ENCODE measurements at regions not wholly inside any gene's neighbourhood (a gene's known extent, or its start where the extent isn't known, plus 50 kb on each side); places are given as distances from the start of the nearest gene placed in this dataset.

GRCh38 chr9:93900971-93901861 is 53.9 kb downstream of the BARX1 start:
- no peak for DNase-seq

- peak in 1 of 2 experiments; percentile 3 for DNase-seq
These were observed 54.7 kb downstream of the BARX1 start for GRCh38 chr9:93900436-93900819.

- DNase-seq, result peak; percentile 2 to 12
These were observed 55.3 kb downstream of the BARX1 start for GRCh38 chr9:93899609-93900435.

- peak; percentile 5 to 13 for DNase-seq
These were observed 56.4 kb downstream of the BARX1 start for GRCh38 chr9:93898502-93899426.

- peak; percentile 12 to 15 for DNase-seq
These were observed 57.1 kb downstream of the BARX1 start for GRCh38 chr9:93898026-93898425.

GRCh38 chr9:93897075-93897970 is 57.8 kb downstream of the BARX1 start:
- peak; percentile 10 to 15 for DNase-seq

- DNase-seq, result peak; percentile 9 to 13
These were observed 58.6 kb downstream of the BARX1 start for GRCh38 chr9:93896496-93897033.

GRCh38 chr9:93896093-93896492 is 59.1 kb downstream of the BARX1 start:
- peak in 1 of 2 experiments; percentile 4 for DNase-seq

- peak in 1 of 2 experiments; percentile 7 for DNase-seq
These were observed 59.6 kb downstream of the BARX1 start for GRCh38 chr9:93895535-93895934.

- peak in 1 of 2 experiments; percentile 7 for DNase-seq
These were observed 60.5 kb downstream of the BARX1 start for GRCh38 chr9:93894691-93895079.

GRCh38 chr9:93893899-93894690 is 61.1 kb downstream of the BARX1 start:
- peak; percentile 1 to 9 for DNase-seq

GRCh38 chr9:93893194-93893593 is 62.0 kb downstream of the BARX1 start:
- no peak for DNase-seq

- no peak for DNase-seq
These were observed 62.4 kb downstream of the BARX1 start for GRCh38 chr9:93892748-93893147.

- peak; percentile 4 to 7 for DNase-seq
These were observed 63.4 kb downstream of the BARX1 start for GRCh38 chr9:93891549-93892310.

- no peak for DNase-seq
These were observed 64.1 kb downstream of the BARX1 start for GRCh38 chr9:93891050-93891449.

GRCh38 chr9:93890436-93890935 is 64.7 kb downstream of the BARX1 start:
- DNase-seq, result peak in 1 of 2 experiments; percentile 5

- DNase-seq, result peak in 1 of 2 experiments; percentile 0
These were observed 68.2 kb downstream of the BARX1 start for GRCh38 chr9:93886911-93887310.

GRCh38 chr9:93884808-93885207 is 70.3 kb downstream of the BARX1 start:
- no peak for DNase-seq

Data from activated T-cell treated with anti-CD3 and anti-CD28 coated beads, Interleukin-2, amount 50 U/mL, for 48 hours (primary cell).